GM12875 (cell line): ENCODE measurements at regions not wholly inside any gene's neighbourhood (a gene's known extent, or its start where the extent isn't known, plus 50 kb on each side); places are given as distances from the start of the nearest gene placed in this dataset.

Experiments used
- H3K4me3 ChIP-seq: one replicate; pipeline ENCODE4 v1.5.1; 2011; ENCODE audit warnings: low read depth, low read length, control low read depth
- CTCF ChIP-seq: IDR thresholded peaks from 2 replicates; pipeline ENCODE4 v1.5.1; 2011; ENCODE audit warnings: low read depth, mild to moderate bottlenecking, control low read depth, inconsistent platforms, low read length, moderate library complexity, borderline replicate concordance; ENCODE audit not compliant: insufficient read depth

GRCh38 chr10:2957785-2958184 lies 109.6 kb upstream of the PFKP start:
- TF ChIP-seq CTCF, result no peak
- H3K4me3 ChIP-seq, result no peak overlapping the region

DNA sequence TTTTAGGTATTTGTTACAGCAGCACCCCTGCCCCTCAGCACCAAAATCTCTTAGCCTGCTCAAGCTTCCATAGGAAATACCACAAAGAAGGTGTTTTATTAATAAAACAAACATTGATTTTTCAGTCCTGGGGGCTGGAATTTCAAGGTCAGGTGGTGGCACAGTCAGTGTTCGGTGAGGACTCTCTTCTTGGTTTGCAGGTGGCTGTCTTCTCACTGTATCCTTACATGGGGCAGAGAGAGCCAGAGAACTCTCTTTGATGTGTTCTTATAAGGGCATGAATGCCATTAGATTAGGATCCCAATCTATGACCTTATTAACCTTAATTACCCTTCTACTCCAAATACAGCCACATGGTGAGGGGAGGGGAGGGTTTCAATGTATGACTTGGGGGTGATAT lies 112.3 kb upstream of the PFKP start:
- H3K4me3 ChIP-seq, result no peak overlapping the region
- no peak for TF ChIP-seq CTCF

DNA sequence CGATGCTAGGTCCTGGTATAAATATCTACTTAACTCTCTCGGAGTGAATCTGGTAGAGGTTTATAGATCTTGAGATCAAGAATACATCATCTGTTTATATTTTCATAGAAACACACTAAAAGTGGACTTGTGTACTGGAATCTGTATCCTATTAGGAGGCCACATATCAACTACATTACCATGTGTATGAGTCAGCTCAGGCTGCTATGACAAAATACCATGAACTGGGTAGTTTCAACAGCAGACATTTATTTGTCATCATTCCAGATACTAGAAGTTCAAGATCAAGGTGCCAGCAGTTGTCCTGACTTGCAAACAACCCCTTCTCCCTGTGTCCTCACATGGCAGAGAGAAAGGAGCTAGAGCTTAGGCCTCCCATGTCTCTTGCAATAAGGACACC lies 113.9 kb upstream of the PFKP start:
- no peak overlapping the region for H3K4me3 ChIP-seq

GRCh38 chr10:2951235-2951835 lies 116.0 kb upstream of the PFKP start:
- no peak for TF ChIP-seq CTCF
- no peak overlapping the region for H3K4me3 ChIP-seq

More for the DNA sequence above, 113.9 kb upstream of the PFKP start:
- TF ChIP-seq CTCF, result no peak

DNA sequence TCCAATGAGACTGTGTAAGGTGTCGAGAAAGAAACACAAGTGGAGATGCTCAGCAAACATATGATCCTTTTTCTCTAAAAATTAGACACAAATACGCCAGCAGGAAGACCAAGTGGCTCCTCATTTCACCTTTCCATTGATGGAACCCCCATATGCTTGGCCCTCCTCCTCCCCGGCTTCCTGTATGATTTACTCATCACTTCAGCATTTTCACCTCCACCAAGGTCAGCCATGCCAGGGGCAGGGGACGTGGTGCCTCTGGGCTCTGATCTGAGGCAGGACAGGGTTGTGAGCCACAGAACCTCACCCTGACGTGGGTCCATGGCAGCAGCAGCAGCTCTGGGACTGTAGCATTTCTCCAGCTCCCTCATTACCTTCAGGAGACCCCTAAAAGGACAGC lies 116.8 kb upstream of the PFKP start:
- no peak for TF ChIP-seq CTCF
- no peak overlapping the region for H3K4me3 ChIP-seq

GRCh38 chr10:2949948-2950354 lies 117.4 kb upstream of the PFKP start:
- TF ChIP-seq CTCF, result no peak
- no peak overlapping the region for H3K4me3 ChIP-seq

DNA sequence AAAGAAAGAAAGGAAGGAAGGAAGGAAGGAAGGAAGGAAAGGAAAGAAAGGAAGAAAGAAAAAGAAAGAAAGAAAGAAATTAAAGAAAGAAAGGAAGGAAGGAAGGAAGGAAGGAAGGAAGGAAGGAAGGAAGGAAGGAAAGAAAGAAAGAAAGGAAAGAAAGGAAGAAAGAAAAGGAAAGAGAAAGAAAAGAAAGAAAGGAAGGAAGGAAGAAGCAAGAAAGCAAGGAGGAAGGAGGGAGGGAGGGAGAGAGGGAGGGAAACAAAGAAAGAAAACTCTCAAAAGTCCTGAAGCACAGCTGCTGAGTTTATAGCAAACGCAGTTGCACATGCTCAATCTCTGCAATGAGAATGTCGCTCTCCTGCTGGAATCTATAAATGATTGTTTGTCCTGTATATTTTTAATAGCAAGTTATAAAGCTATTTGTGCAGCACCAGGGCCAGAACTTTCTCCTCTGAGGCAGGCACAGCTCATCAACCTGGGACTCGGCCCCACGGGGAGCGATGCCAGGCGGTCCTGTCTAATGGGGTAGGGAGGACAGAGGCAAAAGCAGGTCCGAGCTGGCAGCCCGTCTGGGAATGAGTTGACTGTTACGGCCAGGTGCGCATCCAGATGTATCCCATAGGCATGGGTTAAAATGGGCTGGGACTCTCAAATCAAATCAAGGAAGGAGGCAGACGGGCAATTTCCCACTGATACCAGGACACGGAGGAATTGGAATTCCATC lies 118.0 kb upstream of the PFKP start:
- H3K4me3 ChIP-seq, result no peak overlapping the region
- TF ChIP-seq CTCF, result no peak
